ENCODE measurements at regions not wholly inside any gene's neighbourhood (a gene's known extent, or its start where the extent isn't known, plus 50 kb on each side); places are given as distances from the start of the nearest gene placed in this dataset.
A peak's percentile ranks its signal among the peaks of the same experiment; 100 is the strongest.

- Histone ChIP-seq H3K79me2 (ENCODE audit: control insufficient read depth, insufficient read depth, low read length, unreplicated experiment) (no peaks in the 10 kb centered on the region), H3K4me1 (ENCODE audit: control insufficient read depth, insufficient read depth, low read length, unreplicated experiment) (no peaks in the 10 kb centered on the region)
These were observed 1153.0 kb downstream of the C4orf33 start for GRCh38 chr4:130249002-130249401.

GRCh38 chr4:130257271-130257670, 1161.3 kb downstream of the C4orf33 start:
- no peak overlapping the region for H3K4me3 ChIP-seq (ENCODE audit: low read depth, low read length)
- no peaks in the 10 kb centered on the region for H3K36me3 ChIP-seq (ENCODE audit: insufficient read depth, low read length)
- peaks cover 9% of the 10 kb centered on the region for H3K4me1 ChIP-seq (ENCODE audit: control insufficient read depth, insufficient read depth, low read length, unreplicated experiment)
- H3K27me3 ChIP-seq (ENCODE audit: insufficient read depth, low read length): no peaks in the 10 kb centered on the region
- peak overlapping the region; percentile 66 for H2AFZ ChIP-seq (ENCODE audit: low read length, unreplicated experiment)
- H3K79me2 ChIP-seq (ENCODE audit: control insufficient read depth, insufficient read depth, low read length, unreplicated experiment): no peaks in the 10 kb centered on the region
- peak overlapping the region; percentile 76 for H3K27ac ChIP-seq (ENCODE audit: low read depth, low read length)

More at GRCh38 chr4:130249002-130249401, 1153.0 kb downstream of the C4orf33 start:
- Histone ChIP-seq H3K27ac (ENCODE audit: low read depth, low read length) (no peak overlapping the region), H3K27me3 (ENCODE audit: insufficient read depth, low read length) (no peaks in the 10 kb centered on the region), H3K4me3 (ENCODE audit: low read depth, low read length) (no peak overlapping the region), H2AFZ (ENCODE audit: low read length, unreplicated experiment) (no peak overlapping the region), H3K36me3 (ENCODE audit: insufficient read depth, low read length) (no peaks in the 10 kb centered on the region)

- Histone ChIP-seq H2AFZ (ENCODE audit: low read length, unreplicated experiment) (no peak overlapping the region), H3K4me1 (ENCODE audit: control insufficient read depth, insufficient read depth, low read length, unreplicated experiment) (no peaks in the 10 kb centered on the region), H3K36me3 (ENCODE audit: insufficient read depth, low read length) (no peaks in the 10 kb centered on the region), H3K27me3 (ENCODE audit: insufficient read depth, low read length) (no peaks in the 10 kb centered on the region), H3K4me3 (ENCODE audit: low read depth, low read length) (no peak overlapping the region), H3K27ac (ENCODE audit: low read depth, low read length) (no peak overlapping the region), H3K79me2 (ENCODE audit: control insufficient read depth, insufficient read depth, low read length, unreplicated experiment) (no peaks in the 10 kb centered on the region)
These were observed 1170.9 kb downstream of the C4orf33 start for GRCh38 chr4:130266814-130267213.

- H3K79me2 ChIP-seq (ENCODE audit: control insufficient read depth, insufficient read depth, low read length, unreplicated experiment): no peaks in the 10 kb centered on the region
- no peaks in the 10 kb centered on the region for H3K27me3 ChIP-seq (ENCODE audit: insufficient read depth, low read length)
- H3K27ac ChIP-seq (ENCODE audit: low read depth, low read length): no peak overlapping the region
- H3K4me3 ChIP-seq (ENCODE audit: low read depth, low read length): no peak overlapping the region
- no peak overlapping the region for H2AFZ ChIP-seq (ENCODE audit: low read length, unreplicated experiment)
- no peaks in the 10 kb centered on the region for H3K4me1 ChIP-seq (ENCODE audit: control insufficient read depth, insufficient read depth, low read length, unreplicated experiment)
- no peaks in the 10 kb centered on the region for H3K36me3 ChIP-seq (ENCODE audit: insufficient read depth, low read length)
These were observed 1192.6 kb downstream of the C4orf33 start for GRCh38 chr4:130288576-130288975.

GRCh38 chr4:130293692-130294091, 1197.7 kb downstream of the C4orf33 start:
- Histone ChIP-seq H3K36me3 (ENCODE audit: insufficient read depth, low read length) (no peaks in the 10 kb centered on the region), H3K4me1 (ENCODE audit: control insufficient read depth, insufficient read depth, low read length, unreplicated experiment) (no peaks in the 10 kb centered on the region), H2AFZ (ENCODE audit: low read length, unreplicated experiment) (no peak overlapping the region), H3K27ac (ENCODE audit: low read depth, low read length) (no peak overlapping the region), H3K27me3 (ENCODE audit: insufficient read depth, low read length) (no peaks in the 10 kb centered on the region), H3K4me3 (ENCODE audit: low read depth, low read length) (no peak overlapping the region), H3K79me2 (ENCODE audit: control insufficient read depth, insufficient read depth, low read length, unreplicated experiment) (no peaks in the 10 kb centered on the region)

- no peak overlapping the region for H2AFZ ChIP-seq (ENCODE audit: low read length, unreplicated experiment)
- H3K27me3 ChIP-seq (ENCODE audit: insufficient read depth, low read length): no peaks in the 10 kb centered on the region
- H3K79me2 ChIP-seq (ENCODE audit: control insufficient read depth, insufficient read depth, low read length, unreplicated experiment): no peaks in the 10 kb centered on the region
- no peaks in the 10 kb centered on the region for H3K36me3 ChIP-seq (ENCODE audit: insufficient read depth, low read length)
- H3K27ac ChIP-seq (ENCODE audit: low read depth, low read length): no peak overlapping the region
- no peak overlapping the region for H3K4me3 ChIP-seq (ENCODE audit: low read depth, low read length)
- no peaks in the 10 kb centered on the region for H3K4me1 ChIP-seq (ENCODE audit: control insufficient read depth, insufficient read depth, low read length, unreplicated experiment)
These were observed 1200.5 kb downstream of the C4orf33 start for GRCh38 chr4:130296448-130296847.

GRCh38 chr4:130306566-130306965, 1210.6 kb downstream of the C4orf33 start:
- Histone ChIP-seq H2AFZ (ENCODE audit: low read length, unreplicated experiment) (no peak overlapping the region), H3K36me3 (ENCODE audit: insufficient read depth, low read length) (no peaks in the 10 kb centered on the region), H3K4me3 (ENCODE audit: low read depth, low read length) (no peak overlapping the region), H3K27ac (ENCODE audit: low read depth, low read length) (no peak overlapping the region), H3K27me3 (ENCODE audit: insufficient read depth, low read length) (no peaks in the 10 kb centered on the region), H3K4me1 (ENCODE audit: control insufficient read depth, insufficient read depth, low read length, unreplicated experiment) (no peaks in the 10 kb centered on the region), H3K79me2 (ENCODE audit: control insufficient read depth, insufficient read depth, low read length, unreplicated experiment) (no peaks in the 10 kb centered on the region)

- no peaks in the 10 kb centered on the region for H3K4me1 ChIP-seq (ENCODE audit: control insufficient read depth, insufficient read depth, low read length, unreplicated experiment)
- H3K27ac ChIP-seq (ENCODE audit: low read depth, low read length): no peak overlapping the region
- H3K4me3 ChIP-seq (ENCODE audit: low read depth, low read length): no peak overlapping the region
- H3K79me2 ChIP-seq (ENCODE audit: control insufficient read depth, insufficient read depth, low read length, unreplicated experiment): no peaks in the 10 kb centered on the region
- no peaks in the 10 kb centered on the region for H3K36me3 ChIP-seq (ENCODE audit: insufficient read depth, low read length)
- no peaks in the 10 kb centered on the region for H3K27me3 ChIP-seq (ENCODE audit: insufficient read depth, low read length)
- H2AFZ ChIP-seq (ENCODE audit: low read length, unreplicated experiment): no peak overlapping the region
These were observed 1213.3 kb downstream of the C4orf33 start for GRCh38 chr4:130309221-130309620.

GRCh38 chr4:130322439-130322838, 1226.5 kb downstream of the C4orf33 start:
- H3K27ac ChIP-seq (ENCODE audit: low read depth, low read length): no peak overlapping the region
- H3K36me3 ChIP-seq (ENCODE audit: insufficient read depth, low read length): no peaks in the 10 kb centered on the region
- H3K27me3 ChIP-seq (ENCODE audit: insufficient read depth, low read length): peaks cover 7% of the 10 kb centered on the region; the same call in 1 of the 2 replicates
- no peaks in the 10 kb centered on the region for H3K79me2 ChIP-seq (ENCODE audit: control insufficient read depth, insufficient read depth, low read length, unreplicated experiment)
- H3K4me3 ChIP-seq (ENCODE audit: low read depth, low read length): no peak overlapping the region
- no peak overlapping the region for H2AFZ ChIP-seq (ENCODE audit: low read length, unreplicated experiment)
- no peaks in the 10 kb centered on the region for H3K4me1 ChIP-seq (ENCODE audit: control insufficient read depth, insufficient read depth, low read length, unreplicated experiment)

GRCh38 chr4:130329036-130329435, 1233.1 kb downstream of the C4orf33 start:
- H3K79me2 ChIP-seq (ENCODE audit: control insufficient read depth, insufficient read depth, low read length, unreplicated experiment): no peaks in the 10 kb centered on the region
- H3K36me3 ChIP-seq (ENCODE audit: insufficient read depth, low read length): no peaks in the 10 kb centered on the region
- no peak overlapping the region for H3K27ac ChIP-seq (ENCODE audit: low read depth, low read length)
- H3K4me3 ChIP-seq (ENCODE audit: low read depth, low read length): no peak overlapping the region
- H3K27me3 ChIP-seq (ENCODE audit: insufficient read depth, low read length): no peaks in the 10 kb centered on the region
- no peaks in the 10 kb centered on the region for H3K4me1 ChIP-seq (ENCODE audit: control insufficient read depth, insufficient read depth, low read length, unreplicated experiment)
- no peak overlapping the region for H2AFZ ChIP-seq (ENCODE audit: low read length, unreplicated experiment)

- no peaks in the 10 kb centered on the region for H3K79me2 ChIP-seq (ENCODE audit: control insufficient read depth, insufficient read depth, low read length, unreplicated experiment)
- no peaks in the 10 kb centered on the region for H3K4me1 ChIP-seq (ENCODE audit: control insufficient read depth, insufficient read depth, low read length, unreplicated experiment)
- no peak overlapping the region for H2AFZ ChIP-seq (ENCODE audit: low read length, unreplicated experiment)
- no peak overlapping the region for H3K4me3 ChIP-seq (ENCODE audit: low read depth, low read length)
- H3K27ac ChIP-seq (ENCODE audit: low read depth, low read length): no peak overlapping the region
- H3K27me3 ChIP-seq (ENCODE audit: insufficient read depth, low read length): no peaks in the 10 kb centered on the region
- no peaks in the 10 kb centered on the region for H3K36me3 ChIP-seq (ENCODE audit: insufficient read depth, low read length)
These were observed 1237.3 kb downstream of the C4orf33 start for GRCh38 chr4:130333241-130333759.

Measured in ACC112 (cell line).